Liver (tissue), 8 donors: ENCODE measurements at regions not wholly inside any gene's neighbourhood (a gene's known extent, or its start where the extent isn't known, plus 50 kb on each side); places are given as distances from the start of the nearest gene placed in this dataset.

Source experiments
- DNase-seq: peaks from one replicate; pipeline ENCODE4 v3.0.0-alpha.2; 2017; ENCODE audit warnings: low spot score
- H3K27ac ChIP-seq, 2 donors: one replicate each; pipeline ENCODE4 v1.7.0; 2013; ENCODE audit warnings: inconsistent platforms in 2 of 2, low read length in 2 of 2, control low read depth in 1 of 2, low read depth in 1 of 2, mild to moderate bottlenecking in 1 of 2
- H3K27me3 ChIP-seq, 4 donors: one replicate each; pipeline versions ENCODE4 v1.6.1 to v1.7.0; 2013; ENCODE audit warnings: low read length in 3 of 4, inconsistent platforms in 1 of 4, mild to moderate bottlenecking in 1 of 4, moderate library complexity in 1 of 4; ENCODE audit not compliant: control insufficient read depth in 4 of 4, insufficient read depth in 4 of 4
- H3K36me3 ChIP-seq, 4 donors: one replicate each; pipeline versions ENCODE4 v1.6.1 to v1.7.0; 2013; ENCODE audit warnings: low read length in 3 of 4, mild to moderate bottlenecking in 3 of 4, low read depth in 1 of 4, moderate library complexity in 1 of 4; ENCODE audit not compliant: control insufficient read depth in 4 of 4, insufficient read depth in 3 of 4
- H3K4me1 ChIP-seq, 4 donors: one replicate each; pipeline versions ENCODE4 v1.6.1 to v1.7.0; 2013; ENCODE audit warnings: low read length in 3 of 4, mild to moderate bottlenecking in 3 of 4, moderate library complexity in 1 of 4; ENCODE audit not compliant: control insufficient read depth in 4 of 4, insufficient read depth in 4 of 4
- H3K4me3 ChIP-seq, 3 donors: one replicate each; pipeline versions ENCODE4 v1.6.1 to v1.7.0; 2013; ENCODE audit warnings: low read length in 3 of 3, control low read depth in 1 of 3, low read depth in 1 of 3, mild to moderate bottlenecking in 1 of 3
- H3K9ac ChIP-seq, 2 donors: one replicate each; pipeline ENCODE4 v1.7.0; 2013; ENCODE audit warnings: low read length in 2 of 2, mild to moderate bottlenecking in 2 of 2, moderate library complexity in 2 of 2, control low read depth in 1 of 2, low read depth in 1 of 2
- H3K9me3 ChIP-seq, 4 donors: one replicate each; pipeline versions ENCODE4 v1.6.1 to v1.7.0; 2013; ENCODE audit warnings: low read length in 3 of 4; ENCODE audit not compliant: control insufficient read depth in 4 of 4
- EGR1 ChIP-seq, 2 donors: IDR thresholded peaks; 2 replicates each; pipeline ENCODE4 v1.6.1; 2016 to 2018; ENCODE audit warnings: antibody characterized with exemption in 2 of 2, low read depth in 2 of 2
- FOXA1 ChIP-seq: IDR thresholded peaks from 2 replicates; pipeline ENCODE4 v1.6.1; 2016; ENCODE audit warnings: antibody characterized with exemption
- FOXA2 ChIP-seq: IDR thresholded peaks from 2 replicates; pipeline ENCODE4 v1.6.1; 2016; ENCODE audit warnings: antibody characterized with exemption
- GABPA ChIP-seq, 2 donors: IDR thresholded peaks in 1 of 2; conservative IDR thresholded peaks in 1 of 2; 2 replicates each; pipeline ENCODE4 v1.6.1; 2016; ENCODE audit warnings: antibody characterized with exemption in 2 of 2, mild to moderate bottlenecking in 1 of 2, moderate library complexity in 1 of 2
- HNF4A ChIP-seq, 2 donors: conservative IDR thresholded peaks; 2 replicates each; pipeline ENCODE4 v1.6.1; 2016; ENCODE audit warnings: antibody characterized with exemption in 2 of 2, mild to moderate bottlenecking in 2 of 2
- HNF4G ChIP-seq: IDR thresholded peaks from 2 replicates; pipeline ENCODE4 v1.6.1; 2016; ENCODE audit warnings: antibody characterized with exemption
- JUND ChIP-seq, 2 donors: IDR thresholded peaks; 2 replicates each; pipeline ENCODE4 v1.6.1; 2016; ENCODE audit warnings: antibody characterized with exemption in 2 of 2
- NR2F2 ChIP-seq: IDR thresholded peaks from 2 replicates; pipeline ENCODE4 v1.6.1; 2016; ENCODE audit warnings: antibody characterized with exemption
- RAD21 ChIP-seq, 2 donors: IDR thresholded peaks; 2 replicates each; pipeline ENCODE4 v1.6.1; 2016; ENCODE audit warnings: antibody characterized with exemption in 2 of 2, mild to moderate bottlenecking in 2 of 2
- RXRA ChIP-seq, 2 donors: IDR thresholded peaks; 2 replicates each; pipeline ENCODE4 v1.6.1; 2017 to 2018; ENCODE audit warnings: antibody characterized with exemption in 2 of 2, mild to moderate bottlenecking in 1 of 2
- SP1 ChIP-seq: IDR thresholded peaks from 2 replicates; pipeline ENCODE4 v1.6.1; 2018; ENCODE audit warnings: antibody characterized with exemption, mild to moderate bottlenecking
- TAF1 ChIP-seq: conservative IDR thresholded peaks from 2 replicates; pipeline ENCODE4 v1.6.1; 2016; ENCODE audit warnings: antibody characterized with exemption, mild to moderate bottlenecking
- YY1 ChIP-seq: IDR thresholded peaks from 2 replicates; pipeline ENCODE4 v1.6.1; 2016; ENCODE audit warnings: antibody characterized with exemption, mild to moderate bottlenecking
- WGBS: extraction: QIAGEN DNeasy Blood & Tissue Kit; methylation state at CpG from one replicate; pipeline ENCODE4 v1.1.7; 2013; 5-methylcytosine and 5-hydroxymethylcytosine counted together
- TF ChIP-seq, protein P1 (sequence below): IDR thresholded peaks from 2 replicates; pipeline ENCODE4 v1.6.1; 2016; ENCODE audit warnings: antibody characterized with exemption, mild to moderate bottlenecking
- TF ChIP-seq, protein P2 (sequence below): IDR thresholded peaks from 2 replicates; pipeline ENCODE4 v1.6.1; 2016; ENCODE audit warnings: antibody characterized with exemption
- TF ChIP-seq, protein P3 (sequence below): IDR thresholded peaks from 2 replicates; pipeline ENCODE4 v1.6.1; 2016; ENCODE audit warnings: antibody characterized with exemption
- TF ChIP-seq, protein P4 (sequence below): fragments of 150-350 bp; IDR thresholded peaks from 2 replicates; pipeline ENCODE4 v1.5.1; 2017; ENCODE audit warnings: improper control_type of control experiment, low read depth, low read length; ENCODE audit not compliant: missing input control
- TF ChIP-seq, protein P5 (sequence below): IDR thresholded peaks from 2 replicates; pipeline ENCODE4 v1.6.1; 2016; ENCODE audit warnings: antibody characterized with exemption
- donor health status: healthy.
- donor health status: healthy.
- donor health status: healthy.
- donor health status: healthy.
- donor health status: healthy.

DNA sequence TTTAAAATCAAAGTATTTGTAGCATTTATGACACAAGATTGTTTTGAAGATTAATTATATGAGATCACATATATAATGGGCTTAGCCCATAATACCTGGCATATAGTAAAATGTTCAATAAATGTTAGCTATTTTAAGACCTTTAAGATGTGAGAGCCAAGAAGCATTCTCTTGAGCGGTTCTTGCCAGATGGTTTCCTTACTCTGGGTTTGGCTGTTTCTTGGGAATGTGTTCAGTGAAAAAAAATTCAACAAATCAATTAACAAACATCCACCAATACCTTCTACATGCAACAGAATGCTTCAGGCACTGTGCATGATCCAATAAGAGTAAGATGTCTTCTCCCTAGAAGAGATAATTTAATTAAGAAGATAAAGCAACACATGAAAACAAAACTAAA is 230.4 kb downstream of the CMPK2 start:
- Histone ChIP-seq H3K27ac (no peak overlapping the region), H3K4me1 (no peaks in the 10 kb centered on the region), H3K4me3 (no peak overlapping the region), H3K27me3 (peaks cover 0 to 3% (median 0%) of the 10 kb centered on the region in 4 donors), H3K9ac (no peak overlapping the region), H3K9me3 (peaks cover 0 to 6% (median 0%) of the 10 kb centered on the region in 4 donors), H3K36me3 (no peaks in the 10 kb centered on the region)
- DNase-seq = no peak
- TF ChIP-seq TAF1 = no peak
- TF ChIP-seq, protein P1, sequence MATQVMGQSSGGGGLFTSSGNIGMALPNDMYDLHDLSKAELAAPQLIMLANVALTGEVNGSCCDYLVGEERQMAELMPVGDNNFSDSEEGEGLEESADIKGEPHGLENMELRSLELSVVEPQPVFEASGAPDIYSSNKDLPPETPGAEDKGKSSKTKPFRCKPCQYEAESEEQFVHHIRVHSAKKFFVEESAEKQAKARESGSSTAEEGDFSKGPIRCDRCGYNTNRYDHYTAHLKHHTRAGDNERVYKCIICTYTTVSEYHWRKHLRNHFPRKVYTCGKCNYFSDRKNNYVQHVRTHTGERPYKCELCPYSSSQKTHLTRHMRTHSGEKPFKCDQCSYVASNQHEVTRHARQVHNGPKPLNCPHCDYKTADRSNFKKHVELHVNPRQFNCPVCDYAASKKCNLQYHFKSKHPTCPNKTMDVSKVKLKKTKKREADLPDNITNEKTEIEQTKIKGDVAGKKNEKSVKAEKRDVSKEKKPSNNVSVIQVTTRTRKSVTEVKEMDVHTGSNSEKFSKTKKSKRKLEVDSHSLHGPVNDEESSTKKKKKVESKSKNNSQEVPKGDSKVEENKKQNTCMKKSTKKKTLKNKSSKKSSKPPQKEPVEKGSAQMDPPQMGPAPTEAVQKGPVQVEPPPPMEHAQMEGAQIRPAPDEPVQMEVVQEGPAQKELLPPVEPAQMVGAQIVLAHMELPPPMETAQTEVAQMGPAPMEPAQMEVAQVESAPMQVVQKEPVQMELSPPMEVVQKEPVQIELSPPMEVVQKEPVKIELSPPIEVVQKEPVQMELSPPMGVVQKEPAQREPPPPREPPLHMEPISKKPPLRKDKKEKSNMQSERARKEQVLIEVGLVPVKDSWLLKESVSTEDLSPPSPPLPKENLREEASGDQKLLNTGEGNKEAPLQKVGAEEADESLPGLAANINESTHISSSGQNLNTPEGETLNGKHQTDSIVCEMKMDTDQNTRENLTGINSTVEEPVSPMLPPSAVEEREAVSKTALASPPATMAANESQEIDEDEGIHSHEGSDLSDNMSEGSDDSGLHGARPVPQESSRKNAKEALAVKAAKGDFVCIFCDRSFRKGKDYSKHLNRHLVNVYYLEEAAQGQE = no peak
- TF ChIP-seq, protein P2, sequence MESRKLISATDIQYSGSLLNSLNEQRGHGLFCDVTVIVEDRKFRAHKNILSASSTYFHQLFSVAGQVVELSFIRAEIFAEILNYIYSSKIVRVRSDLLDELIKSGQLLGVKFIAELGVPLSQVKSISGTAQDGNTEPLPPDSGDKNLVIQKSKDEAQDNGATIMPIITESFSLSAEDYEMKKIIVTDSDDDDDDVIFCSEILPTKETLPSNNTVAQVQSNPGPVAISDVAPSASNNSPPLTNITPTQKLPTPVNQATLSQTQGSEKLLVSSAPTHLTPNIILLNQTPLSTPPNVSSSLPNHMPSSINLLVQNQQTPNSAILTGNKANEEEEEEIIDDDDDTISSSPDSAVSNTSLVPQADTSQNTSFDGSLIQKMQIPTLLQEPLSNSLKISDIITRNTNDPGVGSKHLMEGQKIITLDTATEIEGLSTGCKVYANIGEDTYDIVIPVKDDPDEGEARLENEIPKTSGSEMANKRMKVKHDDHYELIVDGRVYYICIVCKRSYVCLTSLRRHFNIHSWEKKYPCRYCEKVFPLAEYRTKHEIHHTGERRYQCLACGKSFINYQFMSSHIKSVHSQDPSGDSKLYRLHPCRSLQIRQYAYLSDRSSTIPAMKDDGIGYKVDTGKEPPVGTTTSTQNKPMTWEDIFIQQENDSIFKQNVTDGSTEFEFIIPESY = no peak
- TF ChIP-seq RXRA (IDR thresholded peaks at IDR 0.05) = no peak
- no peak for TF ChIP-seq YY1
- TF ChIP-seq JUND (IDR thresholded peaks at IDR 0.05) = no peak
- TF ChIP-seq, protein P3, sequence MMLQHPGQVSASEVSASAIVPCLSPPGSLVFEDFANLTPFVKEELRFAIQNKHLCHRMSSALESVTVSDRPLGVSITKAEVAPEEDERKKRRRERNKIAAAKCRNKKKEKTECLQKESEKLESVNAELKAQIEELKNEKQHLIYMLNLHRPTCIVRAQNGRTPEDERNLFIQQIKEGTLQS = no peak
- no peak for TF ChIP-seq HNF4G
- no peak for TF ChIP-seq FOXA1
- no peak for TF ChIP-seq NR2F2
- no peak for TF ChIP-seq HNF4A (conservative IDR thresholded peaks at IDR 0.05)
- 76% methylated on average over 1 of the region's 1 CpG for WGBS

DNA sequence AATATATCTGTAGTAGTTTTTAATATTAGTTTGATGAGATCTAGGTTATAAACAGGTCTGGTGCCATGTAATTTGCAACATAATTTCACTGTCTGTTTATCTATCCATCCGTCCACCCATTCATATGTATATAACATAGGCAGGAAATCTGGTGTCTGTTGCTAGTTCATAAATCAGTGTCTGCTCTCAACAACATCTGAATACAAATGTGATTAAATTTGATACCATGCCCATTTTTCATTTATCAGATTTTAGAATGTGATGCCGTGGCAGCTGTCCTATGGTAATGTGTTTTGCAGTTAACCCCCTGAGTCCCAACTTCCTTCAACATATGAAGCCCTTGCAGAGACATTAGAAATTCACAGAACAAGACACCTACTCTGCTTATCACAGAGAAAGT is 228.4 kb downstream of the CMPK2 start:
- no peaks in the 10 kb centered on the region for H3K36me3 ChIP-seq
- no peak overlapping the region for H3K4me3 ChIP-seq
- peaks cover 0 to 3% (median 0%) of the 10 kb centered on the region in 4 donors for H3K27me3 ChIP-seq
- H3K9me3 ChIP-seq = peaks cover 0 to 6% (median 0%) of the 10 kb centered on the region in 4 donors
- 38% methylated on average over 2 of the region's 2 CpGs for WGBS
- H3K27ac ChIP-seq = no peak overlapping the region
- DNase-seq = no peak
- H3K9ac ChIP-seq = no peak overlapping the region
- H3K4me1 ChIP-seq = no peaks in the 10 kb centered on the region
- TF ChIP-seq SP1 = no peak
- no peak for TF ChIP-seq RXRA (IDR thresholded peaks at IDR 0.05)
- TF ChIP-seq, protein P4, sequence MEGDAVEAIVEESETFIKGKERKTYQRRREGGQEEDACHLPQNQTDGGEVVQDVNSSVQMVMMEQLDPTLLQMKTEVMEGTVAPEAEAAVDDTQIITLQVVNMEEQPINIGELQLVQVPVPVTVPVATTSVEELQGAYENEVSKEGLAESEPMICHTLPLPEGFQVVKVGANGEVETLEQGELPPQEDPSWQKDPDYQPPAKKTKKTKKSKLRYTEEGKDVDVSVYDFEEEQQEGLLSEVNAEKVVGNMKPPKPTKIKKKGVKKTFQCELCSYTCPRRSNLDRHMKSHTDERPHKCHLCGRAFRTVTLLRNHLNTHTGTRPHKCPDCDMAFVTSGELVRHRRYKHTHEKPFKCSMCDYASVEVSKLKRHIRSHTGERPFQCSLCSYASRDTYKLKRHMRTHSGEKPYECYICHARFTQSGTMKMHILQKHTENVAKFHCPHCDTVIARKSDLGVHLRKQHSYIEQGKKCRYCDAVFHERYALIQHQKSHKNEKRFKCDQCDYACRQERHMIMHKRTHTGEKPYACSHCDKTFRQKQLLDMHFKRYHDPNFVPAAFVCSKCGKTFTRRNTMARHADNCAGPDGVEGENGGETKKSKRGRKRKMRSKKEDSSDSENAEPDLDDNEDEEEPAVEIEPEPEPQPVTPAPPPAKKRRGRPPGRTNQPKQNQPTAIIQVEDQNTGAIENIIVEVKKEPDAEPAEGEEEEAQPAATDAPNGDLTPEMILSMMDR = no peak
- TF ChIP-seq, protein P1 = no peak
- TF ChIP-seq, protein P2 = no peak
- no peak for TF ChIP-seq JUND (IDR thresholded peaks at IDR 0.05)
- TF ChIP-seq TAF1 = no peak
- TF ChIP-seq EGR1 (IDR thresholded peaks at IDR 0.05; ENCODE audit: low read depth in 2 of 2) = no peak
- TF ChIP-seq RAD21 (IDR thresholded peaks at IDR 0.05) = no peak
- no peak for TF ChIP-seq FOXA1
- no peak for TF ChIP-seq YY1
- no peak for TF ChIP-seq FOXA2
- TF ChIP-seq HNF4A (conservative IDR thresholded peaks at IDR 0.05) = no peak
- no peak for TF ChIP-seq GABPA (IDR thresholded peaks at IDR 0.05 in 1 of 2, conservative IDR thresholded peaks at IDR 0.05 in 1 of 2)
- TF ChIP-seq, protein P5, sequence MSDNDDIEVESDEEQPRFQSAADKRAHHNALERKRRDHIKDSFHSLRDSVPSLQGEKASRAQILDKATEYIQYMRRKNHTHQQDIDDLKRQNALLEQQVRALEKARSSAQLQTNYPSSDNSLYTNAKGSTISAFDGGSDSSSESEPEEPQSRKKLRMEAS = no peak
- TF ChIP-seq, protein P3 = no peak
